Astrocyte of the spinal cord (primary cell): ENCODE measurements at regions not wholly inside any gene's neighbourhood (a gene's known extent, or its start where the extent isn't known, plus 50 kb on each side); places are given as distances from the start of the nearest gene placed in this dataset.

Experiments
- DNase-seq: peaks from one replicate; pipeline ENCODE4 v3.0.0; 2011; ENCODE audit warnings: low read depth, low spot score
- H3K4me3 ChIP-seq: 2 replicates; pipeline ENCODE4 v1.5.1; 2011; ENCODE audit warnings: low read depth, mild to moderate bottlenecking, low read length, moderate library complexity
- CTCF ChIP-seq: IDR thresholded peaks from 2 replicates; pipeline ENCODE4 v1.5.1; 2012; ENCODE audit warnings: low read depth, mild to moderate bottlenecking, low read length, inconsistent platforms
- in situ Hi-C: cut with HindIII; loops from 2 replicates; pipeline ENCODE4 v1.10.0; 2017; ENCODE audit warnings: low sequenced_read_pairs

- DNase-seq: no peak
- no peak for TF ChIP-seq CTCF
- H3K4me3 ChIP-seq: no peak overlapping the region
- in situ Hi-C loops: no loop called here
Measured at GRCh38 chr1:182145441-182145840, 83.9 kb upstream of the ZNF648 start.

- no peak for DNase-seq
- H3K4me3 ChIP-seq: no peak overlapping the region
- no peak for TF ChIP-seq CTCF
- in situ Hi-C loops: no loop called here
Measured at GRCh38 chr1:182144646-182145030, 83.1 kb upstream of the ZNF648 start.

GRCh38 chr1:182143825-182144645, 82.5 kb upstream of the ZNF648 start:
- peak; percentile 74 for DNase-seq
- H3K4me3 ChIP-seq: no peak overlapping the region
- no peak for TF ChIP-seq CTCF
- in situ Hi-C loops: no loop called here

GRCh38 chr1:182143154-182143657, 81.7 kb upstream of the ZNF648 start:
- H3K4me3 ChIP-seq: no peak overlapping the region
- peak; percentile 97 for TF ChIP-seq CTCF
- peak; percentile 83 for DNase-seq
- in situ Hi-C loops: no loop called here

- H3K4me3 ChIP-seq: no peak overlapping the region
- no peak for DNase-seq
- TF ChIP-seq CTCF: no peak
- in situ Hi-C loops: no loop called here
Measured at GRCh38 chr1:182142621-182143020, 81.1 kb upstream of the ZNF648 start.

- in situ Hi-C loops: no loop called here
- no peak overlapping the region for H3K4me3 ChIP-seq
- no peak for DNase-seq
- TF ChIP-seq CTCF: no peak
Measured at GRCh38 chr1:182141040-182141439, 79.5 kb upstream of the ZNF648 start.
